ENCODE measurements at regions not wholly inside any gene's neighbourhood (a gene's known extent, or its start where the extent isn't known, plus 50 kb on each side); places are given as distances from the start of the nearest gene placed in this dataset.

GRCh38 chr2:134131681-134132489, 122.0 kb upstream of the MGAT5 start:
- no peak for TF ChIP-seq SUZ12 (IDR thresholded peaks at IDR 0.05; ENCODE audit: extremely low read depth, insufficient read depth, insufficient read length)
- no peak for DNase-seq (ENCODE audit: low read depth, low spot score)
- H3K27me3 ChIP-seq (ENCODE audit: insufficient read depth, insufficient read length): no peaks in the 10 kb centered on the region
- peaks cover 40% of the 10 kb centered on the region for H3K9me3 ChIP-seq (ENCODE audit: insufficient read depth, low read length)
- no peak overlapping the region for H3K9ac ChIP-seq (ENCODE audit: insufficient read length, low read depth)
- no peaks in the 10 kb centered on the region for H3K4me1 ChIP-seq (ENCODE audit: insufficient read depth, insufficient read length)
- H3K4me3 ChIP-seq (ENCODE audit: insufficient read length, low read depth): no peak overlapping the region
- H3K36me3 ChIP-seq (ENCODE audit: insufficient read depth, insufficient read length, low read length): peaks cover 11% of the 10 kb centered on the region

GRCh38 chr2:134132490-134132857, 121.4 kb upstream of the MGAT5 start:
- Histone ChIP-seq H3K9ac (ENCODE audit: insufficient read length, low read depth) (no peak overlapping the region), H3K9me3 (ENCODE audit: insufficient read depth, low read length) (peaks cover 40% of the 10 kb centered on the region), H3K36me3 (ENCODE audit: insufficient read depth, insufficient read length, low read length) (peaks cover 9% of the 10 kb centered on the region), H3K4me1 (ENCODE audit: insufficient read depth, insufficient read length) (no peaks in the 10 kb centered on the region), H3K4me3 (ENCODE audit: insufficient read length, low read depth) (no peak overlapping the region), H3K27me3 (ENCODE audit: insufficient read depth, insufficient read length) (no peaks in the 10 kb centered on the region)
- TF ChIP-seq ZNF274 (IDR thresholded peaks at IDR 0.05; ENCODE audit: low read depth, low read length): no peak
- no peak for TF ChIP-seq SUZ12 (IDR thresholded peaks at IDR 0.05; ENCODE audit: extremely low read depth, insufficient read depth, insufficient read length)
- no peak for TF ChIP-seq YY1 (IDR thresholded peaks at IDR 0.05; ENCODE audit: insufficient read depth, insufficient read length)
- DNase-seq (ENCODE audit: low read depth, low spot score): no peak

- Histone ChIP-seq H3K9me3 (ENCODE audit: insufficient read depth, low read length) (peaks cover 36% of the 10 kb centered on the region), H3K4me1 (ENCODE audit: insufficient read depth, insufficient read length) (no peaks in the 10 kb centered on the region), H3K4me3 (ENCODE audit: insufficient read length, low read depth) (no peak overlapping the region), H3K27me3 (ENCODE audit: insufficient read depth, insufficient read length) (no peaks in the 10 kb centered on the region), H3K36me3 (ENCODE audit: insufficient read depth, insufficient read length, low read length) (peaks cover 7% of the 10 kb centered on the region), H3K9ac (ENCODE audit: insufficient read length, low read depth) (no peak overlapping the region)
- no peak for TF ChIP-seq SUZ12 (IDR thresholded peaks at IDR 0.05; ENCODE audit: extremely low read depth, insufficient read depth, insufficient read length)
- no peak for TF ChIP-seq YY1 (IDR thresholded peaks at IDR 0.05; ENCODE audit: insufficient read depth, insufficient read length)
- no peak for TF ChIP-seq ZNF274 (IDR thresholded peaks at IDR 0.05; ENCODE audit: low read depth, low read length)
- DNase-seq (ENCODE audit: low read depth, low spot score): no peak
Observed at GRCh38 chr2:134133622-134134312, 120.1 kb upstream of the MGAT5 start.

- Histone ChIP-seq H3K4me1 (ENCODE audit: insufficient read depth, insufficient read length) (no peaks in the 10 kb centered on the region), H3K36me3 (ENCODE audit: insufficient read depth, insufficient read length, low read length) (peaks cover 7% of the 10 kb centered on the region), H3K4me3 (ENCODE audit: insufficient read length, low read depth) (no peak overlapping the region), H3K9ac (ENCODE audit: insufficient read length, low read depth) (no peak overlapping the region), H3K27me3 (ENCODE audit: insufficient read depth, insufficient read length) (no peaks in the 10 kb centered on the region), H3K9me3 (ENCODE audit: insufficient read depth, low read length) (peaks cover 30% of the 10 kb centered on the region)
- no peak for TF ChIP-seq ZNF274 (IDR thresholded peaks at IDR 0.05; ENCODE audit: low read depth, low read length)
- no peak for TF ChIP-seq YY1 (IDR thresholded peaks at IDR 0.05; ENCODE audit: insufficient read depth, insufficient read length)
- no peak for TF ChIP-seq SUZ12 (IDR thresholded peaks at IDR 0.05; ENCODE audit: extremely low read depth, insufficient read depth, insufficient read length)
- DNase-seq (ENCODE audit: low read depth, low spot score): no peak
Observed at GRCh38 chr2:134134313-134134706, 119.6 kb upstream of the MGAT5 start.

GRCh38 chr2:134134827-134135226, 119.0 kb upstream of the MGAT5 start:
- no peak overlapping the region for H3K4me3 ChIP-seq (ENCODE audit: insufficient read length, low read depth)
- H3K4me1 ChIP-seq (ENCODE audit: insufficient read depth, insufficient read length): peaks cover 3% of the 10 kb centered on the region
- H3K9me3 ChIP-seq (ENCODE audit: insufficient read depth, low read length): peaks cover 25% of the 10 kb centered on the region; the same call in 1 of the 2 replicates

GRCh38 chr2:134135793-134136192, 118.1 kb upstream of the MGAT5 start:
- TF ChIP-seq ZNF274 (IDR thresholded peaks at IDR 0.05; ENCODE audit: low read depth, low read length) (no peak), SUZ12 (IDR thresholded peaks at IDR 0.05; ENCODE audit: extremely low read depth, insufficient read depth, insufficient read length) (no peak), YY1 (IDR thresholded peaks at IDR 0.05; ENCODE audit: insufficient read depth, insufficient read length) (no peak)
- Histone ChIP-seq H3K4me1 (ENCODE audit: insufficient read depth, insufficient read length) (peaks cover 4% of the 10 kb centered on the region), H3K36me3 (ENCODE audit: insufficient read depth, insufficient read length, low read length) (peaks cover 7% of the 10 kb centered on the region), H3K27me3 (ENCODE audit: insufficient read depth, insufficient read length) (no peaks in the 10 kb centered on the region), H3K9me3 (ENCODE audit: insufficient read depth, low read length) (peaks cover 17% of the 10 kb centered on the region; the same call in 1 of the 2 replicates), H3K4me3 (ENCODE audit: insufficient read length, low read depth) (no peak overlapping the region), H3K9ac (ENCODE audit: insufficient read length, low read depth) (no peak overlapping the region)
- DNase-seq (ENCODE audit: low read depth, low spot score): no peak

More at GRCh38 chr2:134134827-134135226, 119.0 kb upstream of the MGAT5 start:
- no peak for DNase-seq (ENCODE audit: low read depth, low spot score)
- Histone ChIP-seq H3K36me3 (ENCODE audit: insufficient read depth, insufficient read length, low read length) (peaks cover 7% of the 10 kb centered on the region), H3K27me3 (ENCODE audit: insufficient read depth, insufficient read length) (no peaks in the 10 kb centered on the region), H3K9ac (ENCODE audit: insufficient read length, low read depth) (no peak overlapping the region)
- TF ChIP-seq SUZ12 (IDR thresholded peaks at IDR 0.05; ENCODE audit: extremely low read depth, insufficient read depth, insufficient read length): no peak
- TF ChIP-seq YY1 (IDR thresholded peaks at IDR 0.05; ENCODE audit: insufficient read depth, insufficient read length): no peak
- no peak for TF ChIP-seq ZNF274 (IDR thresholded peaks at IDR 0.05; ENCODE audit: low read depth, low read length)

GRCh38 chr2:134136731-134137130, 117.1 kb upstream of the MGAT5 start:
- Histone ChIP-seq H3K27me3 (ENCODE audit: insufficient read depth, insufficient read length) (no peaks in the 10 kb centered on the region), H3K9me3 (ENCODE audit: insufficient read depth, low read length) (peaks cover 8% of the 10 kb centered on the region; the same call in 1 of the 2 replicates), H3K4me1 (ENCODE audit: insufficient read depth, insufficient read length) (peaks cover 5% of the 10 kb centered on the region), H3K36me3 (ENCODE audit: insufficient read depth, insufficient read length, low read length) (peaks cover 2% of the 10 kb centered on the region), H3K4me3 (ENCODE audit: insufficient read length, low read depth) (no peak overlapping the region), H3K9ac (ENCODE audit: insufficient read length, low read depth) (no peak overlapping the region)
- TF ChIP-seq YY1 (IDR thresholded peaks at IDR 0.05; ENCODE audit: insufficient read depth, insufficient read length): no peak
- TF ChIP-seq ZNF274 (IDR thresholded peaks at IDR 0.05; ENCODE audit: low read depth, low read length): no peak
- TF ChIP-seq SUZ12 (IDR thresholded peaks at IDR 0.05; ENCODE audit: extremely low read depth, insufficient read depth, insufficient read length): no peak
- DNase-seq (ENCODE audit: low read depth, low spot score): no peak
